Breast epithelium (tissue), 3 donors: ENCODE measurements at regions not wholly inside any gene's neighbourhood (a gene's known extent, or its start where the extent isn't known, plus 50 kb on each side); places are given as distances from the start of the nearest gene placed in this dataset.

Source experiments
- CTCF ChIP-seq, 3 donors: fragments of 450-650 bp; IDR thresholded peaks; one replicate each; pipeline ENCODE4 v1.5.1; 2016 to 2017; ENCODE audit warnings: antibody characterized with exemption in 3 of 3, mild to moderate bottlenecking in 3 of 3, moderate library complexity in 3 of 3
- POLR2A ChIP-seq: fragments of 450-650 bp; IDR thresholded peaks from one replicate; pipeline ENCODE4 v1.6.1; 2016; ENCODE audit warnings: antibody characterized with exemption, mild to moderate bottlenecking, moderate library complexity
- POLR2AphosphoS5 ChIP-seq, 3 donors: sonication (generic); formaldehyde crosslinking; IDR thresholded peaks; one replicate each; pipeline ENCODE4 v1.6.1; 2017; ENCODE audit warnings: antibody characterized with exemption in 3 of 3

GRCh38 chr11:104649002-104649401, 249.3 kb downstream of the CASP12 start:
- TF ChIP-seq POLR2AphosphoS5 (IDR thresholded peaks at IDR 0.05) (no peak), CTCF (IDR thresholded peaks at IDR 0.05) (no peak), POLR2A (no peak)
